ENCODE measurements at regions not wholly inside any gene's neighbourhood (a gene's known extent, or its start where the extent isn't known, plus 50 kb on each side); places are given as distances from the start of the nearest gene placed in this dataset.

DNA sequence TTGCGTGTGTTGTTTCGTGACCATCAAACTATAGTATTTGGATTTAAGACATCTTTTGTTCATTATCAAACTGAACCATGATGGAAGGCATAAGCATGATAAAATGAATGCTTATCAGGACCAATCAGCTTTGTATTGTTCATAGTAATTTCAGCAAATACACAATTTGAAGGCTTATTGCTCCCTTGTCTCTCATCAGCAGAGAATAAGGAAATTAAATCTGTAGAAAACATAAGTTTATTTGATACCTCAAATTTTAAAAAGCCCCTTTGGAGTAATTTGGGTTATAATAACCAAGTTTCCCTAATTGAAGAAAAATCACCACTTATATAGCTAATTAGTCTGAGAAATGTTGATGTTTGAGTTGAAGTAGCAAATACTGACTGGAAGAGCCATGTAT lies 705.7 kb downstream of the NUP35 start:
- no peak for TF ChIP-seq CTCF (conservative IDR thresholded peaks at IDR 0.05; ENCODE audit: low read depth in 2 of 2)
- no peak for TF ChIP-seq EZH2phosphoT487 (IDR thresholded peaks at IDR 0.05; ENCODE audit: unreplicated experiment)
- no peak for TF ChIP-seq POLR2AphosphoS5 (IDR thresholded peaks at IDR 0.05; ENCODE audit: low read depth)
- no peak for TF ChIP-seq EZH2 (IDR thresholded peaks at IDR 0.05; ENCODE audit: low read depth, unreplicated experiment)
- TF ChIP-seq, protein P1, sequence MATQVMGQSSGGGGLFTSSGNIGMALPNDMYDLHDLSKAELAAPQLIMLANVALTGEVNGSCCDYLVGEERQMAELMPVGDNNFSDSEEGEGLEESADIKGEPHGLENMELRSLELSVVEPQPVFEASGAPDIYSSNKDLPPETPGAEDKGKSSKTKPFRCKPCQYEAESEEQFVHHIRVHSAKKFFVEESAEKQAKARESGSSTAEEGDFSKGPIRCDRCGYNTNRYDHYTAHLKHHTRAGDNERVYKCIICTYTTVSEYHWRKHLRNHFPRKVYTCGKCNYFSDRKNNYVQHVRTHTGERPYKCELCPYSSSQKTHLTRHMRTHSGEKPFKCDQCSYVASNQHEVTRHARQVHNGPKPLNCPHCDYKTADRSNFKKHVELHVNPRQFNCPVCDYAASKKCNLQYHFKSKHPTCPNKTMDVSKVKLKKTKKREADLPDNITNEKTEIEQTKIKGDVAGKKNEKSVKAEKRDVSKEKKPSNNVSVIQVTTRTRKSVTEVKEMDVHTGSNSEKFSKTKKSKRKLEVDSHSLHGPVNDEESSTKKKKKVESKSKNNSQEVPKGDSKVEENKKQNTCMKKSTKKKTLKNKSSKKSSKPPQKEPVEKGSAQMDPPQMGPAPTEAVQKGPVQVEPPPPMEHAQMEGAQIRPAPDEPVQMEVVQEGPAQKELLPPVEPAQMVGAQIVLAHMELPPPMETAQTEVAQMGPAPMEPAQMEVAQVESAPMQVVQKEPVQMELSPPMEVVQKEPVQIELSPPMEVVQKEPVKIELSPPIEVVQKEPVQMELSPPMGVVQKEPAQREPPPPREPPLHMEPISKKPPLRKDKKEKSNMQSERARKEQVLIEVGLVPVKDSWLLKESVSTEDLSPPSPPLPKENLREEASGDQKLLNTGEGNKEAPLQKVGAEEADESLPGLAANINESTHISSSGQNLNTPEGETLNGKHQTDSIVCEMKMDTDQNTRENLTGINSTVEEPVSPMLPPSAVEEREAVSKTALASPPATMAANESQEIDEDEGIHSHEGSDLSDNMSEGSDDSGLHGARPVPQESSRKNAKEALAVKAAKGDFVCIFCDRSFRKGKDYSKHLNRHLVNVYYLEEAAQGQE (IDR thresholded peaks at IDR 0.05; ENCODE audit: unreplicated experiment): no peak
- TF ChIP-seq CREB1 (CRISPR knock-in tag; IDR thresholded peaks at IDR 0.05; ENCODE audit: low read depth): no peak
- no peak for TF ChIP-seq STAT1 (IDR thresholded peaks at IDR 0.05; ENCODE audit: unreplicated experiment)
- TF ChIP-seq NANOG (IDR thresholded peaks at IDR 0.05; ENCODE audit: borderline replicate concordance): no peak
- no peak for TF ChIP-seq ETS1 (IDR thresholded peaks at IDR 0.05)

Measured in GM23338 (cell line).